HEK293 (cell line): ENCODE measurements at regions not wholly inside any gene's neighbourhood (a gene's known extent, or its start where the extent isn't known, plus 50 kb on each side); places are given as distances from the start of the nearest gene placed in this dataset.

Experiments
- CTCF ChIA-PET: fragments of 350-600 bp; formaldehyde crosslinking; extraction: SDS; loops from one replicate; lab custom pipeline; 2021; ENCODE audit warnings: antibody characterized with exemption; lab: Yijun Ruan, JAX
- POLR2A ChIA-PET: fragments of 300-600 bp; formaldehyde crosslinking; extraction: SDS; loops from one replicate; lab custom pipeline; 2020; ENCODE audit warnings: antibody characterized with exemption, inconsistent platforms; lab: Yijun Ruan, JAX
- H3K27ac ChIP-seq: fragments of 200-500 bp; sonication (Bioruptor generic); 2 replicates; pipeline ENCODE4 v1.5.1; 2014; ENCODE audit warnings: low read depth, low read length, control low read depth, inconsistent platforms; ENCODE audit errors: extremely low read depth
- H3K36me3 ChIP-seq, 2 experiments: fragments of 200-500 bp in 1 of 2; sonication (Bioruptor generic) in 1 of 2; 1 replicate in 1 of 2; 2 replicates in 1 of 2; pipeline ENCODE4 v1.5.1; 2014 to 2017; ENCODE audit warnings: inconsistent platforms in 2 of 2, low read length in 2 of 2; ENCODE audit not compliant: control insufficient read depth in 2 of 2, insufficient read depth in 1 of 2
- H3K4me1 ChIP-seq: fragments of 200-500 bp; sonication (Bioruptor generic); 2 replicates; pipeline ENCODE4 v1.5.1; 2014; ENCODE audit warnings: mild to moderate bottlenecking, low read length, inconsistent platforms; ENCODE audit not compliant: control insufficient read depth, insufficient read depth
- H3K4me3 ChIP-seq: 2 replicates; pipeline ENCODE4 v1.5.1; 2011; ENCODE audit warnings: low read depth, mild to moderate bottlenecking, control low read depth, low read length, moderate library complexity
- H3K9me3 ChIP-seq: fragments of 200-500 bp; sonication (Bioruptor generic); 2 replicates; pipeline ENCODE4 v1.5.1; 2014; ENCODE audit warnings: low read depth, low read length, inconsistent platforms; ENCODE audit not compliant: control insufficient read depth, insufficient read depth
- HOXA7 ChIP-seq: sonication (generic); formaldehyde crosslinking; IDR thresholded peaks from 2 replicates; pipeline ENCODE4 v1.8.1; 2022; ENCODE audit warnings: missing genetic modification reagents, borderline replicate concordance
- KLF1 ChIP-seq: fragments of 450-650 bp; formaldehyde crosslinking; IDR thresholded peaks from 2 replicates; pipeline ENCODE4 v1.5.1; 2016; ENCODE audit warnings: missing biosample characterization, missing genetic modification characterization
- KLF16 ChIP-seq: fragments of 450-650 bp; formaldehyde crosslinking; IDR thresholded peaks from 2 replicates; pipeline ENCODE4 v1.5.1; 2017; ENCODE audit warnings: missing biosample characterization, missing genetic modification characterization
- KLF8 ChIP-seq: fragments of 450-650 bp; formaldehyde crosslinking; IDR thresholded peaks from 2 replicates; pipeline ENCODE4 v1.5.1; 2016; ENCODE audit warnings: missing biosample characterization, missing genetic modification characterization
- REPIN1 ChIP-seq: fragments of 450-650 bp; formaldehyde crosslinking; IDR thresholded peaks from 2 replicates; pipeline ENCODE4 v1.5.1; 2017; ENCODE audit warnings: missing biosample characterization, missing genetic modification characterization, low read depth
- ZBTB1 ChIP-seq: fragments of 450-650 bp; formaldehyde crosslinking; IDR thresholded peaks from 2 replicates; pipeline ENCODE4 v1.5.1; 2016; ENCODE audit warnings: missing biosample characterization, missing genetic modification characterization
- ZBTB20 ChIP-seq: fragments of 450-650 bp; formaldehyde crosslinking; IDR thresholded peaks from 2 replicates; pipeline ENCODE4 v1.5.1; 2016; ENCODE audit warnings: missing biosample characterization, missing genetic modification characterization
- ZNF169 ChIP-seq: fragments of 450-650 bp; formaldehyde crosslinking; IDR thresholded peaks from 2 replicates; pipeline ENCODE4 v1.5.1; 2016; ENCODE audit warnings: missing biosample characterization, missing genetic modification characterization
- ZNF184 ChIP-seq: fragments of 450-650 bp; IDR thresholded peaks from 2 replicates; pipeline ENCODE4 v1.5.1; 2018; ENCODE audit warnings: missing biosample characterization, mild to moderate bottlenecking, missing genetic modification characterization
- ZNF394 ChIP-seq: fragments of 450-650 bp; formaldehyde crosslinking; IDR thresholded peaks from 2 replicates; pipeline ENCODE4 v1.5.1; 2016; ENCODE audit warnings: missing biosample characterization, missing genetic modification characterization, mild to moderate bottlenecking, moderate library complexity, borderline replicate concordance
- ZNF404 ChIP-seq: fragments of 450-650 bp; formaldehyde crosslinking; IDR thresholded peaks from 2 replicates; pipeline ENCODE4 v1.5.1; 2017; ENCODE audit warnings: missing biosample characterization, missing genetic modification characterization
- ZNF521 ChIP-seq: fragments of 450-650 bp; formaldehyde crosslinking; IDR thresholded peaks from 2 replicates; pipeline ENCODE4 v1.5.1; 2017; ENCODE audit warnings: missing biosample characterization, mild to moderate bottlenecking, missing genetic modification characterization
- ZNF704 ChIP-seq: fragments of 450-650 bp; formaldehyde crosslinking; IDR thresholded peaks from 2 replicates; pipeline ENCODE4 v1.5.1; 2016; ENCODE audit warnings: missing biosample characterization, missing genetic modification characterization
- ZNF768 ChIP-seq: fragments of 450-650 bp; formaldehyde crosslinking; IDR thresholded peaks from 2 replicates; pipeline ENCODE4 v1.5.1; 2018; ENCODE audit warnings: missing biosample characterization, mild to moderate bottlenecking, missing genetic modification characterization
- ZSCAN30 ChIP-seq: fragments of 450-650 bp; IDR thresholded peaks from 2 replicates; pipeline ENCODE4 v1.5.1; 2018; ENCODE audit warnings: missing biosample characterization, mild to moderate bottlenecking, missing genetic modification characterization, moderate library complexity
- TF ChIP-seq, protein P1 (sequence below): fragments of 450-650 bp; formaldehyde crosslinking; IDR thresholded peaks from 2 replicates; pipeline ENCODE4 v1.5.1; 2016; ENCODE audit warnings: missing biosample characterization, missing genetic modification characterization, low read depth
- TF ChIP-seq, protein P2 (sequence below): fragments of 450-650 bp; formaldehyde crosslinking; IDR thresholded peaks from 2 replicates; pipeline ENCODE4 v1.5.1; 2016; ENCODE audit warnings: missing biosample characterization, missing genetic modification characterization
- TF ChIP-seq, protein P3 (sequence below): IDR thresholded peaks from 2 replicates; pipeline ENCODE4 v1.6.1; 2011; ENCODE audit warnings: mild to moderate bottlenecking, low read depth, low read length, borderline replicate concordance
- TF ChIP-seq, protein P4 (sequence below): fragments of 450-650 bp; formaldehyde crosslinking; optimal IDR thresholded peaks from 2 replicates; pipeline ENCODE3; 2016; ENCODE audit warnings: missing biosample characterization, mild to moderate bottlenecking, missing genetic modification characterization

GRCh38 chr2:71932037-71932779, 215.5 kb downstream of the CYP26B1 start (continued):
- no peak for TF ChIP-seq ZNF704
- no peak for TF ChIP-seq ZBTB20 (tag by site-specific recombination)
- TF ChIP-seq ZSCAN30, result no peak
- TF ChIP-seq KLF1 (tag by site-specific recombination), result no peak
- no peak for TF ChIP-seq ZNF404 (tag by site-specific recombination)
- no peak for TF ChIP-seq ZBTB1 (tag by site-specific recombination)
- TF ChIP-seq ZNF394, result no peak
- TF ChIP-seq, protein P1, sequence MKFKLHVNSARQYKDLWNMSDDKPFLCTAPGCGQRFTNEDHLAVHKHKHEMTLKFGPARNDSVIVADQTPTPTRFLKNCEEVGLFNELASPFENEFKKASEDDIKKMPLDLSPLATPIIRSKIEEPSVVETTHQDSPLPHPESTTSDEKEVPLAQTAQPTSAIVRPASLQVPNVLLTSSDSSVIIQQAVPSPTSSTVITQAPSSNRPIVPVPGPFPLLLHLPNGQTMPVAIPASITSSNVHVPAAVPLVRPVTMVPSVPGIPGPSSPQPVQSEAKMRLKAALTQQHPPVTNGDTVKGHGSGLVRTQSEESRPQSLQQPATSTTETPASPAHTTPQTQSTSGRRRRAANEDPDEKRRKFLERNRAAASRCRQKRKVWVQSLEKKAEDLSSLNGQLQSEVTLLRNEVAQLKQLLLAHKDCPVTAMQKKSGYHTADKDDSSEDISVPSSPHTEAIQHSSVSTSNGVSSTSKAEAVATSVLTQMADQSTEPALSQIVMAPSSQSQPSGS (tag by site-specific recombination), result no peak
- no peak for TF ChIP-seq REPIN1
- TF ChIP-seq, protein P2, sequence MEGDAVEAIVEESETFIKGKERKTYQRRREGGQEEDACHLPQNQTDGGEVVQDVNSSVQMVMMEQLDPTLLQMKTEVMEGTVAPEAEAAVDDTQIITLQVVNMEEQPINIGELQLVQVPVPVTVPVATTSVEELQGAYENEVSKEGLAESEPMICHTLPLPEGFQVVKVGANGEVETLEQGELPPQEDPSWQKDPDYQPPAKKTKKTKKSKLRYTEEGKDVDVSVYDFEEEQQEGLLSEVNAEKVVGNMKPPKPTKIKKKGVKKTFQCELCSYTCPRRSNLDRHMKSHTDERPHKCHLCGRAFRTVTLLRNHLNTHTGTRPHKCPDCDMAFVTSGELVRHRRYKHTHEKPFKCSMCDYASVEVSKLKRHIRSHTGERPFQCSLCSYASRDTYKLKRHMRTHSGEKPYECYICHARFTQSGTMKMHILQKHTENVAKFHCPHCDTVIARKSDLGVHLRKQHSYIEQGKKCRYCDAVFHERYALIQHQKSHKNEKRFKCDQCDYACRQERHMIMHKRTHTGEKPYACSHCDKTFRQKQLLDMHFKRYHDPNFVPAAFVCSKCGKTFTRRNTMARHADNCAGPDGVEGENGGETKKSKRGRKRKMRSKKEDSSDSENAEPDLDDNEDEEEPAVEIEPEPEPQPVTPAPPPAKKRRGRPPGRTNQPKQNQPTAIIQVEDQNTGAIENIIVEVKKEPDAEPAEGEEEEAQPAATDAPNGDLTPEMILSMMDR (tag by site-specific recombination), result no peak
- TF ChIP-seq KLF8 (tag by site-specific recombination), result no peak

DNA sequence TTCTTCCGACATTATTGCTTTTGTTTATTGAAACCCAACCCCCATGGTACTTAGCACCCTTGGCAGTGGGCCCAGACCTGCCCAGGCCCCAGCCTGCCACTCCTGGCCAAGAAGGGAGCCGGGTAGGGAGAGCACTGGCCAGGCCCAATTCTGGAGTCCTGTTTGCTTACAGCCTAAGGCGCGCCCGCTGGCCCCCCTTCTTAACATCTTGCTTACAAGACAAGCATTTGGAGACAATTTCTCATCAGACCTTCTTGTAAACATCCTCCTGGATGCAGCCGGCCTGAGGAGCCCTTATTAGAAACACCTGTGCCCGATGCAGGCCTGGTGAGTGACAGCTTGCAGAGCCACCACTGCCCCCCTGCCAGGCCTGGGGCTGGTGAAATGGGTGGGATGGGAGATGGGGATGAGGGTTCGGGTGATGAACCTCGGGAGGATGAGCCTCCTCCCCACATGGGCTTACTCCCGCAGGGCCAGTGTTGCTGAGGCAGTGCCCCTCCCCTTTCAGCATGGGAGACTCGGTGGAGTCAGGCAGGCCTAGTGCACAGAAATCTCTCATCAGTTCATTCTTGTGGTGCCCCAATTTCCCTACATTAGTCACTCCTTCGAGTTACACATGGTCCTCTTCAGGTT, 217.5 kb downstream of the CYP26B1 start:
- no peaks in the 10 kb centered on the region for H3K9me3 ChIP-seq
- ChIA-PET POLR2A (no interaction called here), CTCF (no interaction called here)
- TF ChIP-seq ZNF768 (no peak), ZNF521 (tag by site-specific recombination) (no peak), HOXA7 (CRISPR knock-in tag) (no peak), KLF16 (no peak), ZNF394 (no peak), ZNF184 (tag by site-specific recombination) (no peak), ZNF169 (tag by site-specific recombination) (no peak)
- TF ChIP-seq, protein P3, sequence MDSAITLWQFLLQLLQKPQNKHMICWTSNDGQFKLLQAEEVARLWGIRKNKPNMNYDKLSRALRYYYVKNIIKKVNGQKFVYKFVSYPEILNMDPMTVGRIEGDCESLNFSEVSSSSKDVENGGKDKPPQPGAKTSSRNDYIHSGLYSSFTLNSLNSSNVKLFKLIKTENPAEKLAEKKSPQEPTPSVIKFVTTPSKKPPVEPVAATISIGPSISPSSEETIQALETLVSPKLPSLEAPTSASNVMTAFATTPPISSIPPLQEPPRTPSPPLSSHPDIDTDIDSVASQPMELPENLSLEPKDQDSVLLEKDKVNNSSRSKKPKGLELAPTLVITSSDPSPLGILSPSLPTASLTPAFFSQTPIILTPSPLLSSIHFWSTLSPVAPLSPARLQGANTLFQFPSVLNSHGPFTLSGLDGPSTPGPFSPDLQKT, result no peak
- TF ChIP-seq, protein P4, sequence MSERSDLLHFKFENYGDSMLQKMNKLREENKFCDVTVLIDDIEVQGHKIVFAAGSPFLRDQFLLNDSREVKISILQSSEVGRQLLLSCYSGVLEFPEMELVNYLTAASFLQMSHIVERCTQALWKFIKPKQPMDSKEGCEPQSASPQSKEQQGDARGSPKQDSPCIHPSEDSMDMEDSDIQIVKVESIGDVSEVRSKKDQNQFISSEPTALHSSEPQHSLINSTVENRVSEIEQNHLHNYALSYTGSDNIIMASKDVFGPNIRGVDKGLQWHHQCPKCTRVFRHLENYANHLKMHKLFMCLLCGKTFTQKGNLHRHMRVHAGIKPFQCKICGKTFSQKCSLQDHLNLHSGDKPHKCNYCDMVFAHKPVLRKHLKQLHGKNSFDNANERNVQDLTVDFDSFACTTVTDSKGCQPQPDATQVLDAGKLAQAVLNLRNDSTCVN (tag by site-specific recombination), result no peak
- H3K36me3 ChIP-seq, result no peaks in the 10 kb centered on the region
- H3K4me3 ChIP-seq, result no peak overlapping the region
- no peak overlapping the region for H3K27ac ChIP-seq
- H3K4me1 ChIP-seq, result peaks cover 6% of the 10 kb centered on the region; the same call in 1 of the 2 replicates
